Endothelial cell of umbilical vein (primary cell): ENCODE measurements at regions not wholly inside any gene's neighbourhood (a gene's known extent, or its start where the extent isn't known, plus 50 kb on each side); places are given as distances from the start of the nearest gene placed in this dataset.

Experiments
- BruUV-seq: library from RNA; stranded (reverse); fragments of 400-500 nt; replicated peaks from 2 replicates; lab custom pipeline; 2021; lab: Mats Ljungman, UMichigan
- CTCF ChIA-PET: fragments of 300-600, 350-600 bp; sonication (Branson Sonifier 250); formaldehyde crosslinking; loops from one replicate; lab custom pipeline; 2021; ENCODE audit warnings: antibody characterized with exemption, inconsistent platforms; lab: Charles Lee
- POLR2A ChIA-PET: fragments of 300-600, 350-600 bp; sonication (Branson Sonifier 250); formaldehyde crosslinking; loops from one replicate; lab custom pipeline; 2021; ENCODE audit warnings: antibody characterized with exemption, inconsistent platforms; lab: Charles Lee
- DNase-seq: peaks from one replicate; pipeline ENCODE4 v3.0.0-alpha.2; 2011; ENCODE audit warnings: low read depth, low spot score
- FAIRE-seq: peaks from 2 replicates; lab custom pipeline; 2011; peaks lifted over from hg19 to GRCh38; lab: Jason Lieb, UNC
- H2AFZ ChIP-seq: 2 replicates; pipeline ENCODE4 v1.6.0; 2012; ENCODE audit warnings: low read depth, low read length, control low read depth, inconsistent platforms
- H3K27ac ChIP-seq: 2 replicates; pipeline ENCODE4 v1.5.1; 2011; ENCODE audit warnings: low read depth, mild to moderate bottlenecking, control low read depth, low read length, moderate library complexity; ENCODE audit not compliant: insufficient read depth
- H3K27me3 ChIP-seq, 2 experiments: 2 replicates each; pipeline versions ENCODE4 v1.6.0 to v1.6.1; 2011; ENCODE audit warnings: low read length in 2 of 2, mixed read lengths in 1 of 2; ENCODE audit not compliant: control insufficient read depth in 2 of 2, insufficient read depth in 2 of 2
- H3K36me3 ChIP-seq, 2 experiments: 2 replicates in 1 of 2; 3 replicates in 1 of 2; pipeline ENCODE4 v1.5.1; 2011; ENCODE audit warnings: low read length in 2 of 2, mild to moderate bottlenecking in 1 of 2, moderate library complexity in 1 of 2; ENCODE audit not compliant: control insufficient read depth in 2 of 2, insufficient read depth in 2 of 2; ENCODE audit errors: extremely low read depth in 1 of 2
- H3K4me1 ChIP-seq: 3 replicates; pipeline ENCODE4 v1.5.1; 2011; ENCODE audit warnings: mild to moderate bottlenecking, low read length; ENCODE audit not compliant: control insufficient read depth, insufficient read depth; ENCODE audit errors: extremely low read depth
- H3K4me2 ChIP-seq: 2 replicates; pipeline ENCODE4 v1.6.1; 2011; ENCODE audit warnings: low read length, control low read depth, mixed read lengths; ENCODE audit not compliant: insufficient read depth
- H3K4me3 ChIP-seq, 3 experiments: fragments of 200-600 bp in 1 of 3; sonication (generic), shearing (Covaris generic) in 1 of 3; replicated peaks in 1 of 3; 2 replicates each; pipeline ENCODE4 v1.5.1; 2011 to 2016; ENCODE audit warnings: control low read depth in 3 of 3, low read length in 3 of 3, mild to moderate bottlenecking in 2 of 3, inconsistent platforms in 1 of 3, low read depth in 1 of 3, moderate library complexity in 1 of 3; ENCODE audit not compliant: insufficient read depth in 1 of 3
- H3K79me2 ChIP-seq: 2 replicates; pipeline ENCODE4 v1.6.0; 2012; ENCODE audit warnings: low read length, inconsistent platforms; ENCODE audit not compliant: control insufficient read depth, insufficient read depth
- H3K9ac ChIP-seq: replicated peaks from 2 replicates; pipeline ENCODE3; 2011; ENCODE audit warnings: low read length, control low read depth; ENCODE audit not compliant: insufficient read depth; ENCODE audit errors: extremely low read depth
- H3K9me1 ChIP-seq: replicated peaks from 3 replicates; pipeline ENCODE4 v1.6.0; 2011; ENCODE audit warnings: mild to moderate bottlenecking, low read length; ENCODE audit not compliant: control insufficient read depth, insufficient read depth; ENCODE audit errors: extremely low read depth
- H3K9me3 ChIP-seq: replicated peaks from 2 replicates; pipeline ENCODE4 v1.5.1; 2012; ENCODE audit warnings: low read length, inconsistent platforms; ENCODE audit not compliant: control insufficient read depth, insufficient read depth
- H4K20me1 ChIP-seq: replicated peaks from 2 replicates; pipeline ENCODE3; 2011; ENCODE audit warnings: mild to moderate bottlenecking, low read length; ENCODE audit not compliant: control insufficient read depth, insufficient read depth; ENCODE audit errors: extremely low read depth
- CTCF ChIP-seq, 2 donors: IDR thresholded peaks; 1 replicate in 1 of 2; 2 replicates in 1 of 2; pipeline ENCODE4 v1.5.1; 2011; ENCODE audit warnings: low read length in 2 of 2, mild to moderate bottlenecking in 2 of 2, moderate library complexity in 2 of 2, control low read depth in 1 of 2, inconsistent platforms in 1 of 2, low read depth in 1 of 2; ENCODE audit not compliant: insufficient read depth in 1 of 2; ENCODE audit errors: extremely low read depth in 1 of 2
- EZH2 ChIP-seq: IDR thresholded peaks from 2 replicates; pipeline ENCODE4 v1.6.1; 2012; ENCODE audit warnings: borderline replicate concordance, low read depth, mild to moderate bottlenecking, moderate library complexity, low read length, inconsistent platforms; ENCODE audit not compliant: severe bottlenecking
- FOS ChIP-seq: IDR thresholded peaks from 2 replicates; pipeline ENCODE4 v1.6.1; 2011; ENCODE audit warnings: mild to moderate bottlenecking, low read length, moderate library complexity, borderline replicate concordance; ENCODE audit not compliant: insufficient read depth
- GATA2 ChIP-seq: IDR thresholded peaks from 2 replicates; pipeline ENCODE4 v1.7.0; 2011; ENCODE audit warnings: low read depth, mild to moderate bottlenecking, moderate library complexity, mixed read lengths, low read length; ENCODE audit not compliant: insufficient read length, insufficient read depth
- JUN ChIP-seq: IDR thresholded peaks from 2 replicates; pipeline ENCODE4 v1.6.1; 2011; ENCODE audit warnings: borderline replicate concordance, low read depth; ENCODE audit not compliant: insufficient read length, insufficient read depth
- MAX ChIP-seq: IDR thresholded peaks from 2 replicates; pipeline ENCODE4 v1.6.1; 2011; ENCODE audit not compliant: insufficient read depth, insufficient read length
- MYC ChIP-seq: IDR thresholded peaks from one replicate; pipeline ENCODE4 v1.6.1; 2011; ENCODE audit warnings: mild to moderate bottlenecking, low read depth, low read length
- POLR2A ChIP-seq: IDR thresholded peaks from 2 replicates; pipeline ENCODE4 v1.6.1; 2012; ENCODE audit warnings: low read depth, mild to moderate bottlenecking, control low read depth, low read length
- POLR2AphosphoS5 ChIP-seq: IDR thresholded peaks from 2 replicates; pipeline ENCODE4 v1.6.1; 2012; ENCODE audit warnings: low read depth, mild to moderate bottlenecking, control low read depth, low read length, moderate library complexity; ENCODE audit not compliant: insufficient read depth
- dilution Hi-C: fragments of 300-500 bp; cut with MboI; formaldehyde crosslinking; loops from one replicate; pipeline ENCODE4 v1.15.0; 2019; ENCODE audit warnings: low sequenced_read_pairs; ENCODE audit not compliant: extremely low pct_ligation_motif_present
- intact Hi-C: fragments of 100-400 bp; cut with micrococcal nuclease; formaldehyde crosslinking; loops from one replicate; pipeline ENCODE4 v1.10.0; 2022

DNA sequence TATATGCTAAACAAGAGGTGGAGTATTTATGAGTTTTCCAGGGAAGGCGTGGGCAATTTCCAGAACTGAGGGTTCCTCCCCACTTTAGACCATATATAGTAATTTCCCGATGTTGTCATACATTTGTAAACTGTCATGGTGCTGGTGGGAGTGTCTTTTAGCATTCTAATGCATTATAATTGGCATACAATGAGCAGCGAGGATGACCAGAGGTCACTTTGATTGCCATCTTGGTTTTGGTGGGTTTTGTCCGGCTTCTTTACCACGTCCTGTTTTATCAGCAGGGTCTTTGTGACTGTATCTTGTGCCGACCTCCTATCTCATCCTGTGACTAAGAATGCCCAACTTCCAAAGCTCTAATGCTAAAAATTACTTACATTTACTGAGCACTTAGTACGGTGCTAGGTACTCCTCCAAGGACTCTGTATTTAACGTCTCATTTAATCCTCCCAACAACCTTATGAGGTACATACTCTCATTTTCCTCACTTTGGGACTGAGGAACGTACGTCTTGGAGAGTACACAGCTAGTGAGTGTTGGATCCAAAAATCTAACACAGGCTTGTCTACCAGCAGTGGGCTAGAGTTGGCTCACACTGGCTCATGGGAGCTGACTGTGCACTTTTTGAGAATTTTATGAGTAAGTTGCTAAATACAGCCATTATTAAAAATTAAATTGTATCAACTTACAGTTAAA is 144.8 kb upstream of the NEBL start:
- no TSS peak for BruUV-seq
- H3K9me1 ChIP-seq, result no peaks in the 10 kb centered on the region

DNA sequence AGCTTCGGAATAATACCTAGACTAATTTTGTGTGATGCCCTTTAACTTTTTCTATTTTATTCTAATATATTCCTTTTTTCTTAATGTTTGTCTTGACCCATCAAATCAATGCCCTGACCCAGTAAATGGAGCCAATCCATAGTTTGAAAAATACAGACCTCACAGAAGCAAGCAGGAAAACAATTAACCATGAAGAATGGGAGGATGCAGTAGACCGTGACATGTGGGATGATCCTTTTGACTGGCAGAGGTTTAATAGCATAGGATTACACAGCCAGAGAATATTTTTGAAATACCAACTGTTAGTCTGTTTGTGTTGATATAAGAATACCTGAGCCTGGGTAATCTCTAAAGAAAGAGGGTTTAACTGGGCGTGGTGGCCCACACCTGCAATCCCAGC is 142.6 kb upstream of the NEBL start:
- no peaks in the 10 kb centered on the region for H4K20me1 ChIP-seq
- no peak overlapping the region for H3K4me3 ChIP-seq
- FAIRE-seq (no peak), DNase-seq (no peak)
- no peaks in the 10 kb centered on the region for H3K4me1 ChIP-seq
- H3K9me3 ChIP-seq, result no peaks in the 10 kb centered on the region
- H3K4me2 ChIP-seq, result no peak overlapping the region
- dilution Hi-C loops (no loop called here), intact Hi-C loops (no loop called here)
- no peak overlapping the region for H3K9ac ChIP-seq
- H3K79me2 ChIP-seq, result no peaks in the 10 kb centered on the region
- H2AFZ ChIP-seq, result no peak overlapping the region
- no peaks in the 10 kb centered on the region for H3K27me3 ChIP-seq
- no TSS peak for BruUV-seq
- H3K36me3 ChIP-seq, result no peaks in the 10 kb centered on the region
- H3K27ac ChIP-seq, result no peak overlapping the region
- ChIA-PET CTCF (no interaction called here), POLR2A (no interaction called here)
- TF ChIP-seq GATA2 (no peak), JUN (no peak), EZH2 (no peak), CTCF (IDR thresholded peaks at IDR 0.05; ENCODE audit: extremely low read depth in 1 of 2, insufficient read depth in 1 of 2, low read depth in 1 of 2, low read length in 2 of 2) (no peak), POLR2AphosphoS5 (no peak), MYC (no peak), FOS (no peak), POLR2A (no peak), MAX (no peak)
- H3K9me1 ChIP-seq, result no peaks in the 10 kb centered on the region

More for the DNA sequence above, 144.8 kb upstream of the NEBL start:
- dilution Hi-C loops, result no loop called here
- ChIA-PET CTCF (interaction anchor here (0.9 to 1.2 kb wide), 2 partner anchors 10 to 24 kb away, joined by 3 read pairs; no protein-coding TSS in a partner anchor), POLR2A (no interaction called here)
- Histone ChIP-seq H3K79me2 (no peaks in the 10 kb centered on the region), H3K4me1 (no peaks in the 10 kb centered on the region), H3K9me3 (no peaks in the 10 kb centered on the region), H3K36me3 (no peaks in the 10 kb centered on the region), H2AFZ (no peak overlapping the region), H3K9ac (no peak overlapping the region), H3K27me3 (no peaks in the 10 kb centered on the region), H3K4me3 (no peak overlapping the region), H3K27ac (no peak overlapping the region), H4K20me1 (no peaks in the 10 kb centered on the region), H3K4me2 (no peak overlapping the region)
- intact Hi-C loops, result no loop called here
- TF ChIP-seq EZH2 (no peak), FOS (no peak)
- FAIRE-seq (no peak), DNase-seq (no peak)
